M059J (cell line): ENCODE measurements at regions not wholly inside any gene's neighbourhood (a gene's known extent, or its start where the extent isn't known, plus 50 kb on each side); places are given as distances from the start of the nearest gene placed in this dataset.
"Not testable (repeated sequence)": the region's sequence is repeated elsewhere in the genome, so short reads cannot be mapped to it uniquely, and the experiment has no call there.

Experiments
- DNase-seq: peaks from one replicate; pipeline ENCODE4 v3.0.0-alpha.2; 2012; ENCODE audit warnings: low read depth

DNA sequence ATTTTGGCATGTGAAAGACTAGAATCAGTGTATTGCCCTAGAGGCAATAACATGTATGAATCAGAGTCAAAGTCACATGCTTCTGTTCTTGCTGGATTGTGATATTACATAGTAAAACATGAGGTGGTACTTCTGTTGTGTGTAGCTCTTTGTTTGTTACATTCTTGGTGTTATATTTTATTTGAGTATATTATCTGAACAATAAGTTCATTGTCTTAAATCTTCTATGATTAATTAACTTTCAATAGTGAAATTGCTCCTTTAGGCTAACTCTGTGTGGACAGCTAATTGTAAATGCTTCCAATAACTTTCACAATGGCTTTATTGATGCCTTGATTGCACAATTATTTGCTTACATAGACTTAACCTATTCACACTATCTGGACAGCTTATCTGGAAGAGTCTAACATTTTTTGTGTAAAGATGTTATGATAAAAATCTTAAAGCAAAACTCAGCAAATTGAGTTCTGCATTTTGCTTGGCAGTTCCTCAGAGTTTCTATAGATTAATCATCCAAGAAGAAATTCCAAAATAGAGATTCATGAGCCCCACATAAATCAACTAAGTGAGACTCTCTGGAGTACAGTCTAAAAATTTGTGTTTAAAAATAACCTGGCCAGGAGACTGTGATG lies 239.6 kb upstream of the TUSC1 start:
- peak; percentile 48 for DNase-seq

DNA sequence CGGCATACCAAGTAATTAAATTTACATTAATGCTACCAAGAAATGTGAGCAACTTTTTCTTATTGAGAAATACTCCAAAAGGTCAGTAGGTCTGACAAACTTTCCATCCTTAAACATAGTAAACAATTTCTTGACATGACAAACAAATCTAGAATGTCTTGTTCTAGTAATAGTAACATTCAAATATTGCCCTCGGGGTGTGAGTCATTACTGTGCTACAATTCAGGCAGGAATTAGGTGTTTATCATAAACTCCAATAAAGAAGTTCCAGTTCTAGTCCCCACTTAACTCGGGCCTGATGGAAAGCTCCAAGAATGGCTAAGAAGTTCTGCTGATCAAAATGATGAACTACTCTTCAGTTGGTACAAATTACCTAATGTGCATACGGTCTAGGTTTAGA lies 235.6 kb upstream of the TUSC1 start:
- peak; percentile 63 for DNase-seq

DNA sequence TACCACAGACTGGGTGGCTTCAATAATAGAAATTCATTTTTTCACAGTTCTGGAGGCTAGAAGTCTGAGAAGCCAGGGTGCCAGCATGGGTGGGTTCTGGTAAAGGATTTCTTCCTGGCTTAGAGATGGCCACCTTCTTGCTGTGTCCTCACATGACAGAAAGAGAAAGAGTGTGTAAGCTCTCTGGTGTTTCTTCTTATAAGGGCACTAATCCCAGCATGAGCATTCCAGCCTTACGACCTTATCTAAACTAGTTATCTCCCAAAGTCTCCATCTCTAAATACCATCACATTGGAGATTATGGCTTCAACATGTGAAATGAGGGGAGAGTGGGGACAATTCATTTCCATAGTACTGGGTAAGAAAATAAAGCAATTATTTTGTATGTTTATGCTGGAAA lies 226.5 kb upstream of the TUSC1 start:
- DNase-seq, result no peak

DNA sequence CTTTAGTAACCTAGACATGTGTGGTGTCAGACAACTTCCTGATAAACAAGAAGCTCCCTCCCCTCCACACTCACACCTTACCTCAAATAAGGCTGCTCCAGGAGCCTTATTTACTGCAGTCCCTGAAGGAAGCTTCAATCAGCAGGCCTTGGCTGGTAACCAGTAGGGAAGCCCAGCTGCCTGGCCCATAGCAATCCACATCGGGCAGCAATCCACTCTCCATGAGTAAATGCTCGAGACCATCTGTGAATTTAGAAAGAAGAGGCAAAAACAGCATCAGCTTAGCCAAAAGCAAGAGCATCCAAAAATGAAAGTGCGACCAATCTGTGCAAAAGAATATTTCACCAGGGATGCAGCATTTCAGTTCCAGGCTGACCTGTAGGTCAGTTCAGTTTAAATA lies 213.3 kb upstream of the TUSC1 start:
- no peak for DNase-seq

DNA sequence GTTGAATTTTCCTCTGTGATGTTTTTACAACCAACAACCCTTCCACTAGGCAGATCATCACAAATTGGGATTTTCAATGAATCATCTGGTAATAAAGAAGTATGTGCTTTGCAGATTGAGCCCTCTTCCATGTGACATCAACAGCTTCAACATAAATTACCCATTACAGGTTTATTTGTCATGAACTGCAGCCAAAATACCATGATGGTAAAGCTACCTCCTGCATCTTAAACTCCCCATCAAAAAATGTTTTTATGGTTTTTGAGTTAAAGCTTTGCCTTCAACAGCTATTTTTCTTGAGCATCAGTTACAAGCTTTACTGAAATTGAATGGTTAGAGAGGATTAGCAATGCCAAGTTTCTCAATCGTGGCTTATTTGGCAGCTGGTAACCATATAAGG lies 211.4 kb upstream of the TUSC1 start:
- no peak for DNase-seq

DNA sequence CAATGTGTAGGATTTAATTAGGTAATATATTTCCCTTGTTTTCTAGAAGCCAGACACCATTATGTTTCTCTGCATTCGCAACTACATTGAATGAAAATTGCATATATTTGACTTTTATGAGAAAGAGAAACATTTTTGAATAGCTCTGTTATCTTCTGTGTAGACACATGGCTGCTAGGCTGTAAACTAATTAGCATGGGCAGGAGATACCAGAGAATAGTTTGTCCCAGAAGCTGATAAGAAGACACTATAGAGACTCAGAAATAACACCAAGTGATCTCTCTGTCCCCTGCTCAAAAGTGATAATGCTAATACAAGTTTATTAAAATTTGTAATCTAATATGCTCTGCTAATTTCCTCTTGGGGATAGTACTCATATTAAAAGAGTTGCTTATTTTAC lies 198.0 kb upstream of the TUSC1 start:
- no peak for DNase-seq

DNA sequence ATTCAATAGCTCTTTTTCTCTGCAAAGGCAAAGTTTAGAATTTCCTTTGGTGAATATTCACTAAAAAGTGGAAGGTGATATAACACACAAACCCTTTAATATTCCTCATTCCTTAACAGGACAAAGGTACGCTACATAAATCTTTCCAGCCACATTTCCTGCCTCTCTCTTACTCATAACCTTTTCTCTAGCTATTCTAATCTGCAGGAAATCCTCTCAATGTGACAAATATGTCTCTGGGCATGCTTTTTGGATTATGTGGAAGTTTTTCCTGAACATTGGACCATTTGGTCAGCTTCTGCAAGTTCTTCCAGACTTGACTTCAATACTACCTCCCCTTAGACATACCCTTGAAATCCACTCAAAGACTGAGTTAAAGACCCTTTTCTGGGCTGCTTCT lies 186.3 kb upstream of the TUSC1 start:
- DNase-seq, result peak; percentile 17

DNA sequence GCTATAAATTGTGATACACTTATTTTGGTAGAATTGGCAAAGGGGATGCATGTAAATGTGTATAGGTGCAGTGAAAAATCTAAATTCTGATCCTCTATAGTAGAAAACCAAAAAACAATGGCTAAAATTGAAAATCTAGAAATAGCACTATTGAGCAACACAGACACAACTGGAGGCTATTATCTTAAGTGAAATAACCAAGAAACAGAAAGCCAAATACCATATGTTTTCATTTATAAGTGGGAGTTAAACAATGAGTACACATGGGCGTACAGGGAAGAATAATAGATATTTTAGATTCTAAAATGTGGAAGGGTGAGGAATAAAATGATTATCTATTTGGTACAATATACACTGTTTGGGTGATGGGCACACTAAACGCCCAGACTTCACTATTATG lies 183.2 kb upstream of the TUSC1 start:
- no peak for DNase-seq

DNA sequence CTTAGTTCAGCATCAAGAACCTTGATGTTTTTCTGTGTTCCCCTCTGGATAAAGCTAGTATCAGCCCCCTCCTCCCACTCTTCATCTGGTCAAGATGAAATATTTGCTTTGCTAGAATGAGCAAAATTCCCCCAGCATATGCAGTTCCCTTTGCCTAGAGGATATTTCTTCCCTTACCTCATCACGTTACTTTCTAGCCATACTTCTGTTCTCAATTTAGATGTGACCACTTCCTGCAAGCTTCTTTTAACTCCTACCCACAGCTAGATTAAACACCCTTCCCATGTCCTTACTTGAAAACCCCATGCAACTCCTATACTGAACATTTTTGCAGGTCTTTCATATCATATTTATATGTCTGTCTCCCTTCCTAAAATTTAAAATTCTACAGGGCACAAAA lies 178.9 kb upstream of the TUSC1 start:
- DNase-seq, result peak; percentile 2

DNA sequence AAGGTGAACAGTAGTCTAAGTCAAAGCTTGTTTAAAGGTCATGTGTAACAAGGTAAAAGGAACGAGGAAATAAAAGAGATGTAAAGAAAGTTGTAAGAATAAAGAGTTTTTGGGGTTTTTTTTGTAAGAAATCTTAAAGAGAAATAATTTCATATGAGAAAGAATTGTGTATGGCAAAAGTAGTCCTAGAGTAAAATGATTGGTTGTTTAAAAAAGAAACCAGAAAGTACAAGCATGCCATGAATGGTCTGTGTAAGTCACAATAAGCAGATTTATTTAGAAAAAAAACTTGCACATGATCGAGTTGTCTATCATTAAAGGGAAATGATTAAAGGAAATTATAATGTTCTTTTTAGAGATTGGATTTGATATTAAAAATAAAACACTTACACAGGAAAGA lies 172.6 kb upstream of the TUSC1 start:
- DNase-seq, result no peak

DNA sequence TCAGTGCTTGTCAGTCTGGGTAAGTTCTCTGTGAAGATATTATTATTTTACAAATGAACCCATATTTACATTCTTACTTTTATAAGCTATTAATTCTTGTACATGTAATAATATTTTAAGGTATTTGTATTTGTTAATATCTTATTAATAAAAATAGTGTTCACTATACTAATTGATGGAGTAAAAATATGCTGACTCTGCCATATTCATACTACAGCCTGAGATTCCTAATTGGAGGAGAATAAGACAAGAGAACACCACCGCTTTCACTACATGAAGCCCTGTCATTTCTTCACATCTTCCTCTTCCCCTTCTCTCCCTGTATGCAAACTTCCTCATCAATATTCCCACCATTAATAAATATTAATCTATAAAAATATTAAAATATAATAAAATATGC lies 167.6 kb upstream of the TUSC1 start:
- no peak for DNase-seq

DNA sequence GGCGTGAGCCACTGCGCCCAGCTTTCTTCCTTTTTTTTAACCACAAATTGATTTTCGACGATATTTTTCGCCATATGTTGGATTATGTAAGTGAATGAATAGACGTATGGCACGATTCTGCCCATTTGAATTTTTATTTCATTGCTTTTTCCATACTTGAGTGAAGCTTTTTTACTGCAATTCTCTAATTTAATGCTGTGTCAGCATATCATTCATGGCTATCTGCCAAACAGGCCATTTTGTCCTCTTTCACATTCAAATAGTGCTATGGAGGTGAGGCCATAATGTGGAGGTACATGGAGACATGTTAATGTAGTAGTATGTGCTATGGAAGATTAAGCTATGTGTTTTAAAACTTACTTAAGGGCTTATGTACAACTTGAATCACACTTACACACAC lies 152.1 kb upstream of the TUSC1 start:
- DNase-seq, result no peak

DNA sequence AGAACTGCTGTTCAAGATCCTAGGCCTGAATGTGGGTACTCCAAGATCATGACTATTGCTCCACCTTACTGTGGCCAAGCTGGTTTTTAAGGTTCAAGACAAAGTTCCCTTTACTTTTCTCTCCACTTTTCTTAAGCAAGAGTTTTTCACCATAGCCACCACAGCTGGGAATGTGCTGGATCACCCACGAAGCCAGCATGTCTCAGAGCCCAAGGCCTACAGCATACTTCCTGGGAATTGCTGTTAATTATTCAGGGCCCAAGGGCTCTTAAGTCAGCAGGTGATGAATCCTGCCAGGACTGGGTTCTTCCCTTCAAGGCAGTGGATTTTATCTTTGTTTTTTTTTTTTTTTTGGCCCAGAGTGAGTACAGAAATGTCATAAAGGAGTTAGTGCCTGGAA lies 149.4 kb upstream of the TUSC1 start:
- peak; percentile 2 for DNase-seq

DNA sequence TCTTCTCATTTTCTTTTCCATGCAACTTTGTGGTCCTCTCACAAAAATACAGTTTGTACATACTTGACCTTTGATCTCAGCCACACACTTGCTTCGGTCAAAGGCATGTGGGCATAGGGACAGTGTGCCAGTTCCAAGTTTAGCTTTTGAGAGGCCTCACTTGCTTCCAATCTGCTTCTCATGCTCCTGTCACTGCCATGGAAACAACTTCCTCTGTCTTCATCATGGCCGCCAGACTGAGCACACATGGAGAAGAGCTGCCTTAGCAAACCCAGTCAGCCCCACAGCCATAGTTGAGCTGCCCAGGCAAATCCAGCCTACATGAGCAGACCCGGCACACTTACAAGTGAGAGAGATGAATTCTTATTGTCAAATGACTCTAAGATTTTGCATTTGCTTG lies 138.2 kb upstream of the TUSC1 start:
- DNase-seq, result no peak

DNA sequence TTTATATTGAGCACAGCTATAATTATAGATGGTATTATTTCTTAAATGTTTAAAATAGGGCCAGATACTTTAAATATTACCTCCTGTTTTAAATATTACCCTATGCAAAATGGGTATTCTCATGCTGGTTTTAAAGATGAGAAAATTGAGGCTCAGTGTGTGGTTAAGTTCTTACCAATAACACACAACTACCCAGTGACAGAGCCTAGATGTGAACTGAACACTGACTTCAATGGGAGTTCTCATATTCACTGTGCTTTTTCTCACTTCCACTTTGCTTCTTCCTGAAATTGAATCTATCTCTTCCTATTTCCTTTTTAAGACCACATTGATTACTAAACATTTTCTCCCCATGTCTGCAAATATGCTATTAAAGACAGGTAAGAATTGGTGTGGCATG lies 135.8 kb upstream of the TUSC1 start:
- no peak for DNase-seq

DNA sequence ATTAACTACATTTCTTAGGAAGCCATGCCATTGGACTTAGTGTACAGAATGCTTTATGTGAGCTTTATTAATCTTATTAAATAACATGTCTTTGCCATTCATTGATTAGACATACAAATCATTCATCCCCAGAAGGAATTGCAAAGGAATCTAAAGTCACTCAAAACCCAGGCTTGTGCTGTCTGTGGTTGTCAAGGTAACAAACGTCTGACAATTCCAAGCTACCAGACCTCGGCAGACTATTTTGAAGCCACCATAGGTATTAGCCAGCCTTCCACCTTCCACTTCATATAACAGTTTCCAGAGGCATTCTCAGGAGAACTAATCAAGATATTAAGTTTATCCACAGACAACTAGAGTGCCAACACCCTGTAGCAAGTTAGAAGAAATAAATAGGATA lies 135.2 kb upstream of the TUSC1 start:
- DNase-seq, result no peak

DNA sequence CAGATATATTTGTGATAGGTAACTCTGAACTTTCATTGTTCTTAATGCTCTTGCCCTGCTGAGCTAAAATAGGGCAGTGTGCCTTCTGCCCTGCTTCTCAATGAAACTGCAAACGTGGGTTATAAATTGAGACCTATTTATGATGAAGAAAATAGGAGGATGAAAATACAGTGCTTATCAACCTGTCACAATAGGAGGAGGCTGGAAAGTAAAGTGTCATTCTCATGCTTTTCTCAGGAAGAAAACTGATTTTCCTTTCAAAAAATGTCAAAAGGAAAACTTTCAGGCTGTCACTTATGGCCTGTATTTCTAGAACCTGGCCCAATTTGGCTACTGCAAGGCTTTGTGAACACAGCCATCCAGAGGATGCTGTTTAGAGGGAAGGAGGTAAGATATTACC lies 130.3 kb upstream of the TUSC1 start:
- DNase-seq, result no peak

DNA sequence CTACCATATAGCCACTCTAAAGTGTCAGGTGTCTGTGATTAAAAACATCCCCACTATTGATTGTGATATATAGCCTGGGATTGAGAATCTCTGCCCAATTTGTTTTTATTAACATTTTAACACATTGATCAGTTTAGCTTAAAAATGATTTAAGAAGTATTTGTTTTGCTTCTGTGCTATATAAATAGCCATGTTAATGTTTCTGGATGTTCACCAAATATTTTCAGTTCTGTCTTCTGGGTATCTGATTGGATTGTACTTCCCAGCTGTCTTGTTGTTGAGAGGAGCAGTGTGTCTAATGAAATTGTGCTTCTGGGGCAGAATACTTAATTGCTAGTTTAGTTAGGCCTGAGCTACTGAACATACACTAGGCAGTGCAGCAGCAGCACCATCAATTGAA lies 126.6 kb upstream of the TUSC1 start:
- DNase-seq, result no peak

DNA sequence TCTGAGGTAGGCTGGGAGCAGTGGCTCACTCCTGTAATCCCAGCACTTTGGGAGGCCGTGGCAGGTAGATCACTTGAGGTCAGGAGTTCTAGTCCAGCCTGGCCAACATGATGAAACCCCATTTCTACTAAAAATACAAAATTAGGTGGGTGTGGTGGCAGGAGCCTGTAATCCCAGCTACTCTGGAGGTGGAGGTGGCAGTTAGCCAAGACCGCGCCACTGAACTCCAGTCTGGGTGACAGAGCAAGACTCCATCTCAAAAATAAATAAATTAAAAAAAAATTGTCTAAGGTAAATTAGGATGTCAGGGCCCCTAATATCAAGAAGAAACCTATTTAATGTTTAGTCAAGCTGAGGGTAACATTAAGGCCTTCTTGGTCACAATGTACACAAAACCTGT lies 123.7 kb upstream of the TUSC1 start:
- DNase-seq, result not testable (repeated sequence)

DNA sequence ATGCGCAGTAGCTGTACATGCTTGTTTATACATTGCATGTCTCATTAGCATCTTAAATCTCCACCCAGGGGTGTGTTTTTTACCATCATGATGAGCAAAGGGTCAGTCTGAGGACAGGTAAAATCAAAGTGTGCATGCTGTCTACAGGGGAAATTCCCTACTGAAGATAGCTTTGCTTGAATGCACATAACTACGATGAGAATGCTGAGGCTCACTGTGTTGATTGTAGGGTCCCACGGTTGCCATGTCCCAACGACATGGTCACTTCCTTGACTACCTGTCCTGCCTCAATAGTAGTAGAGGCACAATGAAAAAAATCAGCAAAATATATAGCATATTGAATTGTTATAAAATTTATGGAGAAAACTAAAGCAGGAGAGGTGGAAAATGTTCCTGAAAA lies 95.6 kb upstream of the TUSC1 start:
- DNase-seq, result no peak

DNA sequence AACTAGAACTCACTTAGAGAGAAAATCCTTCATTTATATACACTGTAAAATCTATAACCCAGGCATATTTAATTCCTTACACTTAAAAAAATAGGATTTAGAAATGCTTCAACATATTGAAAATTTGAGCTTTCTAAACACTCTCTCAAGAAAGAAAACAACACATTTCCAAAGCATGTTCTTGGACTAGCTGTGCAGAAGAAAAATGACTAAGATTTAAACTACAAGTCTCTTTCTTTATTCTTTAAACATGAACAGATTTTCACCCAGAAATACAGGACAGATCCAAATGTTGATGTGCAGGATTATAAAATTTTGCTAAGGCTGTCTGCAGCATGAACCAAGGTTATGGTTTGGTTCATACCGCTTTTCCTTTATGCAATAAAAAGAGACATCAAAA lies 77.7 kb upstream of the TUSC1 start:
- no peak for DNase-seq

DNA sequence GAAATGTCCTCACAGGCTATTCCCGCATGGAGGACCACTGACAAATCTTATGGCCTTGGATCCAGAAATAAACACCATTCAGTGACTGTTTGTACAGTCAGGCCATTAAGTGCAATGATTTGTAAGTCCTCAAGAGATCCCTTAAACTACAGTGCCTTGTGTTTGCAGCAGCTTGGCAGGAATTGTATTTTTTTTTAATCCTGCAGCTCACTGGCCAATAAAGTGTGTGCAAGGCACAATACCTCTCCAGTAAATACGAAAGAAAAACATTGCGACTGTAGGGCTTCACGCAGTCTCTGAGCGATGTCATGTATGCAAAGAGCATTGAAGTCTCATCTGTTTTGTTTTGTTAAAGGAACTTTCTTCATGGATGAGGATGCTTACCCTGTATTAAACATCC lies 74.2 kb upstream of the TUSC1 start:
- DNase-seq, result no peak

DNA sequence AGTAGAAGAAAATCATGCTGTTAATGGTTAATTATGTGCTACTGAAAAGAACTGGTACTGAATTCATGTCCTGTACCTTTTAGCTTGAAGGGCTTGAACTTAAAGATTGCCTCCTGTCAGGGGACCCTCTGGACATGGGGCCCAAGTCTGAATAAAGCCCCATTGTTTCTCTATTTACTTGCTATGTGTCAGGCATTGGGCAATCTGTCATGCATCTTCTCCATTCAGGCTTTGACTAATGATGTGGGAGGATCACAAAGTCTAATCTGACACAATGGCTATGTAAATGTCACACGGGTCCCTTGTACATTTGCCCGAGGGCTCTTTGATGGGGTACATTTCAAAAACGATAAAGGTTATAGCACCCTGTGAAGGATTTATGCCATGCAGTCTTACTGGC lies 64.0 kb upstream of the TUSC1 start:
- no peak for DNase-seq

DNA sequence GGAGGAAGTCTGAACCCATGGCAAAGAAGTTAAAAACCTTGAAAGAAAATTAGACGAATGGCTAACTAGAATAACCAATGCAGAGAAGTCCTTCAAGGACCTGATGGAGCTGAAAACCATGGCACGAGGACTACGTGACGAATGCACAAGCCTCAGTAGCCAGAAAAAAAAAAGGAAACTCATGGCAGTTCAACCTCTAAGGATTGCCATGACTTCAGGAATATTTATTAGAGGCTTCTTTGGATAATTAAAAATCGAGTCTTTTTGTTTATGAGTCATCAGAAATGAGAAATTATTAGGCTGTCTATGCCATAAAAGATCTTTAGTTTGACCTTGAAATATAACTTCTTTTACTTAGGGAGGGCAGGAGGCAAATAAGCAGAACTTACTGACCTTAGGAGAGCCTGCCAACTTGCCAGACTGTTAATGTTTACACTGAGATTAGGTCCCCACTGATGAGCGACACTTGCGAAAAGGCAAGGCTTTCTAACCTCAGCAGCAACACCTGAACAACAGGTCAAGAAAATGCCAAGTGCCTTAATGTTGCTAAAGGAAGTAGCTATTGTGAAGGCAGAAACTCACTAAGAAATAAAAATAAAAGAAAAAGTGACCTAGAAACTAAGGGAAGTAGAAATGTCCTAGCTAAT lies 55.2 kb upstream of the TUSC1 start:
- no peak for DNase-seq
